HG03280 (cell line): ENCODE measurements at regions not wholly inside any gene's neighbourhood (a gene's known extent, or its start where the extent isn't known, plus 50 kb on each side); places are given as distances from the start of the nearest gene placed in this dataset.
"Not testable (repeated sequence)": the region's sequence is repeated elsewhere in the genome, so short reads cannot be mapped to it uniquely, and the experiment has no call there.

Experiments used
- ATAC-seq: cut with Tn5 transposase; IDR thresholded peaks from one replicate; pipeline ENCODE4 v1.9.1; 2021; ENCODE audit warnings: mild to moderate bottlenecking, moderate library complexity; ENCODE audit not compliant: unreplicated experiment

- ATAC-seq = no peak
Measured at GRCh38 chr16:87114832-87115231, 202.4 kb downstream of the C16orf95 start.

GRCh38 chr16:87115646-87116045, 201.5 kb downstream of the C16orf95 start:
- ATAC-seq = no peak

- no peak for ATAC-seq
Measured at GRCh38 chr16:87117936-87118335, 199.3 kb downstream of the C16orf95 start.

GRCh38 chr16:87119168-87119567, 198.0 kb downstream of the C16orf95 start:
- no peak for ATAC-seq

- no peak for ATAC-seq
Measured at GRCh38 chr16:87119748-87120147, 197.4 kb downstream of the C16orf95 start.

GRCh38 chr16:87121816-87122215, 195.4 kb downstream of the C16orf95 start:
- ATAC-seq = no peak

GRCh38 chr16:87123356-87124001, 193.7 kb downstream of the C16orf95 start:
- no peak for ATAC-seq

- ATAC-seq = not testable (repeated sequence)
Measured at GRCh38 chr16:87124405-87124804, 192.8 kb downstream of the C16orf95 start.

GRCh38 chr16:87125206-87126155, 191.7 kb downstream of the C16orf95 start:
- no peak for ATAC-seq

- ATAC-seq = no peak
Measured at GRCh38 chr16:87126403-87127025, 190.7 kb downstream of the C16orf95 start.

GRCh38 chr16:87127061-87127765, 190.0 kb downstream of the C16orf95 start:
- no peak for ATAC-seq

- ATAC-seq = no peak
Measured at GRCh38 chr16:87127766-87128147, 189.4 kb downstream of the C16orf95 start.

- no peak for ATAC-seq
Measured at GRCh38 chr16:87129771-87130170, 187.4 kb downstream of the C16orf95 start.

GRCh38 chr16:87131061-87131995, 185.9 kb downstream of the C16orf95 start:
- no peak for ATAC-seq

GRCh38 chr16:87131996-87132345, 185.2 kb downstream of the C16orf95 start:
- no peak for ATAC-seq

GRCh38 chr16:87132361-87133014, 184.7 kb downstream of the C16orf95 start:
- ATAC-seq = no peak

GRCh38 chr16:87133112-87133850, 183.9 kb downstream of the C16orf95 start:
- ATAC-seq = no peak

GRCh38 chr16:87133966-87134627, 183.1 kb downstream of the C16orf95 start:
- ATAC-seq = no peak
